B cell (primary cell): ENCODE measurements at regions not wholly inside any gene's neighbourhood (a gene's known extent, or its start where the extent isn't known, plus 50 kb on each side); places are given as distances from the start of the nearest gene placed in this dataset.

Source experiments
- ATAC-seq: fragments of 200-7000 bp; cut with Tn5 transposase; one replicate; pipeline ENCODE4 v1.10.0; 2021; ENCODE audit warnings: low read depth, mild to moderate bottlenecking, moderate number of reproducible peaks, moderate library complexity
- CTCF ChIA-PET: fragments of 350-600 bp; sonication (Branson Sonifier 250); formaldehyde crosslinking; loops from one replicate; lab custom pipeline; 2021; ENCODE audit warnings: antibody characterized with exemption, inconsistent platforms; lab: Charles Lee
- POLR2A ChIA-PET: fragments of 350-600 bp; sonication (Branson Sonifier 250); formaldehyde crosslinking; loops from one replicate; lab custom pipeline; 2021; ENCODE audit warnings: antibody characterized with exemption; lab: Charles Lee
- DNase-seq: peaks from one replicate; pipeline ENCODE4 v3.0.0; 2013
- H2AFZ ChIP-seq: 2 replicates; pipeline ENCODE4 v1.6.1; 2012; ENCODE audit warnings: mild to moderate bottlenecking, low read depth, low read length; ENCODE audit not compliant: insufficient read depth, poor library complexity, severe bottlenecking
- H3K27ac ChIP-seq, 2 donors: 1 replicate in 1 of 2; 2 replicates in 1 of 2; pipeline ENCODE4 v1.5.1; 2012 to 2013; ENCODE audit warnings: low read length in 2 of 2, mild to moderate bottlenecking in 2 of 2, moderate library complexity in 1 of 2
- H3K27me3 ChIP-seq, 4 experiments: fragments of 200-600 bp in 1 of 4; sonication (generic) in 1 of 4; replicated peaks in 1 of 4; 1 replicate in 2 of 4; 2 replicates in 2 of 4; pipeline versions ENCODE4 v1.6.1 to v1.7.0; 2013 to 2016; ENCODE audit warnings: low read length in 3 of 4, mild to moderate bottlenecking in 2 of 4, mixed read lengths in 1 of 4, moderate library complexity in 1 of 4; ENCODE audit not compliant: insufficient read depth in 4 of 4, control insufficient read depth in 3 of 4; ENCODE audit errors: control extremely low read depth in 1 of 4
- H3K36me3 ChIP-seq, 2 experiments: replicated peaks in 1 of 2; 1 replicate in 1 of 2; 2 replicates in 1 of 2; pipeline versions ENCODE4 v1.6.1 to v1.7.1; 2013; ENCODE audit warnings: low read length in 1 of 2; ENCODE audit not compliant: insufficient read depth in 2 of 2, control insufficient read depth in 1 of 2; ENCODE audit errors: control extremely low read depth in 1 of 2, extremely low read depth in 1 of 2
- H3K4me1 ChIP-seq, 2 donors: fragments of 200-600 bp in 1 of 2; sonication (generic) in 1 of 2; 1 replicate in 1 of 2; 2 replicates in 1 of 2; pipeline versions ENCODE4 v1.5.1 to v1.6.1; 2013 to 2017; ENCODE audit warnings: low read length in 2 of 2; ENCODE audit not compliant: control insufficient read depth in 2 of 2, insufficient read depth in 2 of 2
- H3K4me2 ChIP-seq: replicated peaks from 2 replicates; pipeline ENCODE3; 2012; ENCODE audit warnings: mild to moderate bottlenecking, low read depth, low read length; ENCODE audit not compliant: poor library complexity, severe bottlenecking
- H3K4me3 ChIP-seq, 5 experiments: fragments of 200-600 bp in 1 of 5; sonication (generic) in 1 of 5; 1 replicate in 3 of 5; 2 replicates in 2 of 5; pipeline versions ENCODE4 v1.5.1 to v1.7.0; 2011 to 2016; ENCODE audit warnings: low read length in 4 of 5, mild to moderate bottlenecking in 4 of 5, low read depth in 2 of 5, control low read depth in 1 of 5, moderate library complexity in 1 of 5; ENCODE audit not compliant: insufficient read depth in 1 of 5; ENCODE audit errors: control extremely low read depth in 1 of 5, extremely low read depth in 1 of 5
- H3K79me2 ChIP-seq: fragments of 200-600 bp; sonication (generic); one replicate; pipeline ENCODE4 v1.6.0; 2016; ENCODE audit warnings: low read length; ENCODE audit not compliant: control insufficient read depth, insufficient read depth
- H3K9ac ChIP-seq: fragments of 200-600 bp; sonication (generic); 2 replicates; pipeline ENCODE4 v1.6.1; 2017; ENCODE audit warnings: mild to moderate bottlenecking, low read length, moderate library complexity
- H3K9me3 ChIP-seq, 3 donors: one replicate each; pipeline versions ENCODE4 v1.6.1 to v1.7.1; 2013; ENCODE audit warnings: low read length in 2 of 3; ENCODE audit not compliant: control insufficient read depth in 2 of 3, insufficient read depth in 1 of 3; ENCODE audit errors: control extremely low read depth in 1 of 3
- H4K20me1 ChIP-seq: 2 replicates; pipeline ENCODE4 v1.6.0; 2012; ENCODE audit warnings: mild to moderate bottlenecking, low read length; ENCODE audit not compliant: insufficient read depth, control insufficient read depth, poor library complexity, severe bottlenecking
- H3K27ac Mint-ChIP-seq: one replicate; pipeline ENCODE4 v1.8.0; 2021; ENCODE audit warnings: mixed read lengths
- H3K27me3 Mint-ChIP-seq: one replicate; pipeline ENCODE4 v1.8.0; 2021; ENCODE audit warnings: mixed read lengths
- H3K4me1 Mint-ChIP-seq: one replicate; pipeline ENCODE4 v1.8.0; 2021; ENCODE audit warnings: mixed read lengths
- H3K4me3 Mint-ChIP-seq: one replicate; pipeline ENCODE4 v1.8.0; 2021; ENCODE audit warnings: mixed read lengths
- H3K9me3 Mint-ChIP-seq: one replicate; pipeline ENCODE4 v1.8.0; 2022; ENCODE audit warnings: mixed read lengths; ENCODE audit not compliant: insufficient read depth
- EZH2 ChIP-seq: IDR thresholded peaks from 2 replicates; pipeline ENCODE4 v1.6.1; 2012; ENCODE audit warnings: borderline replicate concordance, low read depth, mild to moderate bottlenecking, moderate library complexity, low read length; ENCODE audit not compliant: insufficient read depth, poor library complexity, severe bottlenecking
- WGBS: methylation state at CpG from one replicate; pipeline ENCODE4 v1.1.5; 2013; ENCODE audit warnings: missing lambda C conversion rate; ENCODE audit not compliant: insufficient coverage; 5-methylcytosine and 5-hydroxymethylcytosine counted together
- intact Hi-C: fragments of 100-400 bp; cut with micrococcal nuclease; formaldehyde crosslinking; loops from one replicate; pipeline ENCODE4 v1.10.0; 2022
- TF ChIP-seq, protein P1 (sequence below): fragments of 200-600 bp; IDR thresholded peaks from one replicate; pipeline ENCODE4 v1.8.0; 2022; ENCODE audit warnings: antibody characterized with exemption, mild to moderate bottlenecking

- Mint-ChIP-seq H3K4me1 (no peaks in the 10 kb centered on the region), H3K9me3 (no peaks in the 10 kb centered on the region), H3K27me3 (no peaks in the 10 kb centered on the region), H3K27ac (no peak overlapping the region), H3K4me3 (no peak overlapping the region)
- Histone ChIP-seq H3K4me1 (no peaks in the 10 kb centered on the region), H3K9ac (no peak overlapping the region), H3K27ac (no peak overlapping the region), H3K4me2 (no peak overlapping the region), H3K9me3 (peaks cover 0 to 7% (median 0%) of the 10 kb centered on the region in 3 donors), H2AFZ (no peak overlapping the region), H4K20me1 (no peaks in the 10 kb centered on the region), H3K79me2 (no peaks in the 10 kb centered on the region), H3K36me3 (no peaks in the 10 kb centered on the region), H3K27me3 (no peaks in the 10 kb centered on the region), H3K4me3 (no peak overlapping the region)
- DNase-seq = no peak
- TF ChIP-seq, protein P1, sequence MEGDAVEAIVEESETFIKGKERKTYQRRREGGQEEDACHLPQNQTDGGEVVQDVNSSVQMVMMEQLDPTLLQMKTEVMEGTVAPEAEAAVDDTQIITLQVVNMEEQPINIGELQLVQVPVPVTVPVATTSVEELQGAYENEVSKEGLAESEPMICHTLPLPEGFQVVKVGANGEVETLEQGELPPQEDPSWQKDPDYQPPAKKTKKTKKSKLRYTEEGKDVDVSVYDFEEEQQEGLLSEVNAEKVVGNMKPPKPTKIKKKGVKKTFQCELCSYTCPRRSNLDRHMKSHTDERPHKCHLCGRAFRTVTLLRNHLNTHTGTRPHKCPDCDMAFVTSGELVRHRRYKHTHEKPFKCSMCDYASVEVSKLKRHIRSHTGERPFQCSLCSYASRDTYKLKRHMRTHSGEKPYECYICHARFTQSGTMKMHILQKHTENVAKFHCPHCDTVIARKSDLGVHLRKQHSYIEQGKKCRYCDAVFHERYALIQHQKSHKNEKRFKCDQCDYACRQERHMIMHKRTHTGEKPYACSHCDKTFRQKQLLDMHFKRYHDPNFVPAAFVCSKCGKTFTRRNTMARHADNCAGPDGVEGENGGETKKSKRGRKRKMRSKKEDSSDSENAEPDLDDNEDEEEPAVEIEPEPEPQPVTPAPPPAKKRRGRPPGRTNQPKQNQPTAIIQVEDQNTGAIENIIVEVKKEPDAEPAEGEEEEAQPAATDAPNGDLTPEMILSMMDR = no peak
- TF ChIP-seq EZH2 = no peak
- ChIA-PET CTCF (no interaction called here), POLR2A (no interaction called here)
- WGBS = 78% methylated on average over 4 of the region's 5 CpGs
- intact Hi-C loops = no loop called here
- ATAC-seq = no peak
Measured at GRCh38 chr11:115579181-115579825, 75.1 kb upstream of the CADM1 start.

- H3K27me3 Mint-ChIP-seq = no peaks in the 10 kb centered on the region
- no peak for ATAC-seq
- no peak overlapping the region for H3K4me2 ChIP-seq
Measured at GRCh38 chr11:115578275-115578674, 74.1 kb upstream of the CADM1 start.

More at GRCh38 chr11:115578275-115578674, 74.1 kb upstream of the CADM1 start:
- no peak for DNase-seq
- peaks cover 0 to 7% (median 0%) of the 10 kb centered on the region in 3 donors for H3K9me3 ChIP-seq
- no peak overlapping the region for H3K9ac ChIP-seq
- no peaks in the 10 kb centered on the region for H3K9me3 Mint-ChIP-seq
- H3K27me3 ChIP-seq = no peaks in the 10 kb centered on the region
- no peaks in the 10 kb centered on the region for H3K4me1 ChIP-seq
- no peak overlapping the region for H2AFZ ChIP-seq
- CTCF ChIA-PET = no interaction called here
- no peaks in the 10 kb centered on the region for H3K79me2 ChIP-seq
- no peak overlapping the region for H3K27ac Mint-ChIP-seq
- no peak overlapping the region for H3K27ac ChIP-seq
- POLR2A ChIA-PET = no interaction called here
- TF ChIP-seq, protein P1 = no peak
- no peak for TF ChIP-seq EZH2
- intact Hi-C loops = no loop called here
- no peaks in the 10 kb centered on the region for H3K4me1 Mint-ChIP-seq
- H4K20me1 ChIP-seq = no peaks in the 10 kb centered on the region
- H3K4me3 Mint-ChIP-seq = no peak overlapping the region
- no peaks in the 10 kb centered on the region for H3K36me3 ChIP-seq
- H3K4me3 ChIP-seq = no peak overlapping the region
